ENCODE measurements at regions not wholly inside any gene's neighbourhood (a gene's known extent, or its start where the extent isn't known, plus 50 kb on each side); places are given as distances from the start of the nearest gene placed in this dataset.

DNA sequence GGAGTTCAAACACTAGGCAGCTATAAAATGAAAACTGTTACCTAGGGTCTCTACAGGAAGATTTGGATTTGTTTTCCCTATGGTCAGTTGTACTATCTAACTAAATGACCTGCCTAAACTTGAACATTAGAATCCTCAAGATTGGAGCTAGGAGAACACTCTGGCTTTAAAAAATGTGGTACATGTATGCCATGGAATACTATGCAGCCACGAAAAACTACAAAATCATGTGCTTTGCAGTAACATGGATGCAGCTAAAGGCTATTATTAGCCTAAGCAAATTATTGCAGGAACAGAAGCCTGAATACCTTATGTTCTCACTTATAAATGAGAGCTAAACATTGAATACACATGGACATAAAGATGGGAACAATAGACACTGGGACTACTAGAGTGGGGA is 87.1 kb upstream of the MAGI2 start:
- no peaks in the 10 kb centered on the region for H3K36me3 ChIP-seq
- H3K4me1 ChIP-seq = no peaks in the 10 kb centered on the region
- peaks cover 0 to 7% (median 0%) of the 10 kb centered on the region in 11 donors for H3K9me3 ChIP-seq
- no peak overlapping the region for H3K27ac ChIP-seq
- intact Hi-C loops (cut with DNase I) = no loop called here
- H3K4me3 ChIP-seq = no peak overlapping the region
- 72 to 83% methylated on average over 1 of the region's 1 CpG for WGBS, 2 donors
- H3K27me3 ChIP-seq = no peaks in the 10 kb centered on the region
- ATAC-seq (no peak), DNase-seq (no peak)
- TF ChIP-seq, protein P1, sequence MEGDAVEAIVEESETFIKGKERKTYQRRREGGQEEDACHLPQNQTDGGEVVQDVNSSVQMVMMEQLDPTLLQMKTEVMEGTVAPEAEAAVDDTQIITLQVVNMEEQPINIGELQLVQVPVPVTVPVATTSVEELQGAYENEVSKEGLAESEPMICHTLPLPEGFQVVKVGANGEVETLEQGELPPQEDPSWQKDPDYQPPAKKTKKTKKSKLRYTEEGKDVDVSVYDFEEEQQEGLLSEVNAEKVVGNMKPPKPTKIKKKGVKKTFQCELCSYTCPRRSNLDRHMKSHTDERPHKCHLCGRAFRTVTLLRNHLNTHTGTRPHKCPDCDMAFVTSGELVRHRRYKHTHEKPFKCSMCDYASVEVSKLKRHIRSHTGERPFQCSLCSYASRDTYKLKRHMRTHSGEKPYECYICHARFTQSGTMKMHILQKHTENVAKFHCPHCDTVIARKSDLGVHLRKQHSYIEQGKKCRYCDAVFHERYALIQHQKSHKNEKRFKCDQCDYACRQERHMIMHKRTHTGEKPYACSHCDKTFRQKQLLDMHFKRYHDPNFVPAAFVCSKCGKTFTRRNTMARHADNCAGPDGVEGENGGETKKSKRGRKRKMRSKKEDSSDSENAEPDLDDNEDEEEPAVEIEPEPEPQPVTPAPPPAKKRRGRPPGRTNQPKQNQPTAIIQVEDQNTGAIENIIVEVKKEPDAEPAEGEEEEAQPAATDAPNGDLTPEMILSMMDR (IDR thresholded peaks at IDR 0.05) = no peak

DNA sequence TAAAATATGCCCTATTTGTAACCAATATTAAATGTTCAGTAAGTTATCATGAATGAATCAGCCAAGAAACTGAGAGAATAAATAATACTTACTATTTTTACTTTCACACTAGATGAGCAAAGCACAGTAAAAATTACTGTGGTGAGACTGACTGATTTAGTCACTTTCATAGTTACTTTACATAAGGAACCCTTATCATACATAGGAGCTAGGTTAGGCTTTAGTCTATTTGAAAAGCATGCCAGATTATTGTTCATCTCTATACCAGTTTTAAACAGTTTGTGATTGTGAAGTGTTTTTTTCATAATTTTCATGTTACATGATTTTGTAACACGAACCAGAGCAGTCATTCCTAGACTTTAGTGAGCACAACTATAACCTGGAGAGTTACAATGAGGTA is 80.7 kb upstream of the MAGI2 start:
- no peaks in the 10 kb centered on the region for H3K36me3 ChIP-seq
- intact Hi-C loops (cut with DNase I) = no loop called here
- no peaks in the 10 kb centered on the region for H3K9me3 ChIP-seq
- no peaks in the 10 kb centered on the region for H3K4me1 ChIP-seq
- DNase-seq = no peak
- TF ChIP-seq, protein P1 (IDR thresholded peaks at IDR 0.05) = no peak
- WGBS, 2 donors = 60 to 64% methylated on average over 1 of the region's 1 CpG
- no peak overlapping the region for H3K27ac ChIP-seq
- H3K4me3 ChIP-seq = no peak overlapping the region
- ATAC-seq = no peak
- H3K27me3 ChIP-seq = no peaks in the 10 kb centered on the region

DNA sequence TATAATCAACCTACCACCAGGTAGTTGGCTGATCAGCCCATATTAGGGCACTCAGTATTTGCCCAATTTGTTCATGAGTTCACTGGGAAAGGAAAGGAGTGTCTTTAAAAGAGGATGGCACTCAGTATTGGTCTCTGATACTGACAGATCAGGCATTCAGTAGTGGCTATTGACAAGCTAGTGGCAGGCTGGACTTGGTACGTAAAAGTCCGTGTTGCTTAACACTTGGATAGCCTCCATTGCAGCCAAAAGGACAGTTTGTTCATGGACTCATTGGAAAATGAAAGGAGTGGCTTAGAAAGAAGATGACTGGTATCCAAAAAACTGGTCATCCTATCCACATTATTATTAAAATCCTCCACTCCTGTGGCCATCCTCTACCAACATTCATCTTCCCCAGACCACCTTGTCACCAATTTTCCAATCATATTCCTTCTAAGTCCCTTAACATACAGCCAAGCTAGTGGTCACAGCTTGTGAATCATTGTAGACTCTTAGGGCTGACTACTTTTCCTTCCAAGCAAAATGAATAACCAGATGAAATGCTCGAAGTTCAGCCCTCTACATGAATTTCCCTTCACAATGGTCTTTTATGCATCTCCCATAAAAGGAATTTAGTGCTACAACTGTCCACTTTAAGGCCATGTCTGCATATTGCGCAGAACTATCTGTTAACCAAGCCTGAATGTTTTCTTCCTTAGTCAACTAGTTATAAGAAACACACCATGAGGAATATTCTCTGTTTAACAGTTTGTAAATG is 78.6 kb upstream of the MAGI2 start:
- no peak for ATAC-seq

DNA sequence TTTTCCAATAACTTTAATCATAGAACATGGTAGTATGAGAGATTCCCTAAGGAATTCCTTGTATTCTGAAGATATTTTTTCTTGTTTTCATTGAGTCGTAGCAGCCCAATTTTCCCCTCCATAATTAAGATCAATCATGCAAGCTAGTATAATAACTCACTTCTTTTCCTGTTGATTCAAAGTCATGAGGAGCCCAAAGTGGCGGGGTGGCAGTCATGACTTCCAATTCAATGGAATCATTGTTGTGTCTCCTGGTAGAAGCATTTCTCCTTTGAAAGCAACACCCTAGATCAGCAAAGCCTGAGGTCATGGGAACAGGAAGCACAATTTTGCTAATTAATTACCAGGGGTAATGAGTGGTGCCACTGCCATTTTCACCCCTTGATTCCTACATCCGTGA is 77.6 kb upstream of the MAGI2 start:
- intact Hi-C loops (cut with DNase I) = no loop called here
- Histone ChIP-seq H3K9me3 (no peaks in the 10 kb centered on the region), H3K4me3 (no peak overlapping the region), H3K4me1 (no peaks in the 10 kb centered on the region), H3K27me3 (no peaks in the 10 kb centered on the region), H3K27ac (no peak overlapping the region), H3K36me3 (no peaks in the 10 kb centered on the region)
- TF ChIP-seq, protein P1 (IDR thresholded peaks at IDR 0.05) = no peak
- ATAC-seq = no peak
- WGBS, 2 donors = 84 to 89% methylated on average over 3 of the region's 3 CpGs
- no peak for DNase-seq

More for the DNA sequence above, 78.6 kb upstream of the MAGI2 start:
- no peaks in the 10 kb centered on the region for H3K9me3 ChIP-seq
- no peaks in the 10 kb centered on the region for H3K36me3 ChIP-seq
- no peaks in the 10 kb centered on the region for H3K4me1 ChIP-seq
- no peak overlapping the region for H3K27ac ChIP-seq
- TF ChIP-seq, protein P1 (IDR thresholded peaks at IDR 0.05) = no peak
- DNase-seq = no peak
- H3K27me3 ChIP-seq = no peaks in the 10 kb centered on the region
- 85 to 88% methylated on average over 4 of the region's 4 CpGs for WGBS, 2 donors
- no peak overlapping the region for H3K4me3 ChIP-seq
- intact Hi-C loops (cut with DNase I) = no loop called here
